OCI-LY7 (cell line): ENCODE measurements at regions not wholly inside any gene's neighbourhood (a gene's known extent, or its start where the extent isn't known, plus 50 kb on each side); places are given as distances from the start of the nearest gene placed in this dataset.

ENCODE experiments used
- CTCF ChIP-seq: fragments of 200-600 bp; sonication (generic); conservative IDR thresholded peaks from 2 replicates; pipeline ENCODE4 v1.5.1; 2014; ENCODE audit warnings: mild to moderate bottlenecking, antibody characterized with exemption, low read length, moderate library complexity, mixed read lengths
- EZH2phosphoT487 ChIP-seq: fragments of 200-600 bp; sonication (generic); IDR thresholded peaks from 2 replicates; pipeline ENCODE4 v1.6.1; 2018; ENCODE audit warnings: low read depth, borderline replicate concordance, mild to moderate bottlenecking, mixed run types, antibody characterized with exemption, low read length, moderate library complexity, mixed read lengths

- TF ChIP-seq CTCF (no peak), EZH2phosphoT487 (no peak)
Measured at GRCh38 chr16:85500220-85500619, 112.9 kb upstream of the GSE1 start.
